Endometrial microvascular endothelial cells (primary cell): ENCODE measurements at regions not wholly inside any gene's neighbourhood (a gene's known extent, or its start where the extent isn't known, plus 50 kb on each side); places are given as distances from the start of the nearest gene placed in this dataset.
"Not testable (repeated sequence)": the region's sequence is repeated elsewhere in the genome, so short reads cannot be mapped to it uniquely, and the experiment has no call there.

Experiments used
- in situ Hi-C: cut with HindIII; loops from 2 replicates; pipeline ENCODE4 v1.10.0; 2017; ENCODE audit warnings: low sequenced_read_pairs, low pct_unique_long_range_greater_than_20kb; ENCODE audit errors: inconsistent ontology term

DNA sequence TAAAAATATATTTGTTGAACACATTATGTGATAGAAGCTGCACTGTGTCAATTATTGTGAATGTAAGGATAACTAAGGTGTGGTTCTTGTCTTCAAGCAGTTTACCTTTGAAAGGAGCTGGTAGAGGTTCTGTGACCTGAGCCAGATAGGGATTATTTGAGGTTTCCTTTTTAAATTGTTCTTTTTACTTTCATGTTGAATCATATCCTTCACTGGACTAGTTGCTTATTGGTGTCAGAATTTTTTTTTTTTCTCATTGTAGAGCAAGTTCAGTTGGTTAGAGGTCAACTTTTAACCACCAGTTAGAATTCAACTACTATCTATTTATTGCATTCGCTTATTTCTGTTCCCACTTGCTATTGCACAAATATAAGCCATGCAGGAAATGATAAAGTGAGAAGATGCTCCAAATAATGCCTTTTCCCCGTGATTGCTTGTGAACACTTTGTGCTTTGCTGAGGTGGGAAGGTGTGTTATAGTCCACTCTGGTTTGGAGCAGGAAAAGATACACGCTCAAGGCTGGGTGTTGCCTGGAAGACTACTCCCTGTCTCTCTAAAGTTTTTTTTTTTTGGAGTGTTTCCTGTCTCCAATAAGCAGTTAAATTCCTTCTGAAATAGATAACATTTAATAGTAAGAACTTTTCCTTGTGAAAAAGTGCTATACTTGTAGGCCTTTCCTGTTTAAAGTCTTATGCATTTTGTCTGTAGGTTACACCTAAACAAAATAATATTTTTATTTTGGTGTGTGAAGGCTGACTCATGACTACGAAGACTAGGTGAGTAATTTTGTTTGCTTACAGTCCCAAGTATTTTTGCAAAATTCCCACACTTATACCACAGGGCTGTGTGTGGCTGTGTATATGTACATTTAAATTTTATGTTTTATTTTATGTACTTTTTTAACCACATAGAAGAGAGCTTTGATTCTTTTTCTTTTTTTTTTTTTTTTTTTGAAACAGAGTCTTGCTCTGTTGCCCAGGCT, 83.8 kb upstream of the LCORL start:
- in situ Hi-C loops, result no loop called here

DNA sequence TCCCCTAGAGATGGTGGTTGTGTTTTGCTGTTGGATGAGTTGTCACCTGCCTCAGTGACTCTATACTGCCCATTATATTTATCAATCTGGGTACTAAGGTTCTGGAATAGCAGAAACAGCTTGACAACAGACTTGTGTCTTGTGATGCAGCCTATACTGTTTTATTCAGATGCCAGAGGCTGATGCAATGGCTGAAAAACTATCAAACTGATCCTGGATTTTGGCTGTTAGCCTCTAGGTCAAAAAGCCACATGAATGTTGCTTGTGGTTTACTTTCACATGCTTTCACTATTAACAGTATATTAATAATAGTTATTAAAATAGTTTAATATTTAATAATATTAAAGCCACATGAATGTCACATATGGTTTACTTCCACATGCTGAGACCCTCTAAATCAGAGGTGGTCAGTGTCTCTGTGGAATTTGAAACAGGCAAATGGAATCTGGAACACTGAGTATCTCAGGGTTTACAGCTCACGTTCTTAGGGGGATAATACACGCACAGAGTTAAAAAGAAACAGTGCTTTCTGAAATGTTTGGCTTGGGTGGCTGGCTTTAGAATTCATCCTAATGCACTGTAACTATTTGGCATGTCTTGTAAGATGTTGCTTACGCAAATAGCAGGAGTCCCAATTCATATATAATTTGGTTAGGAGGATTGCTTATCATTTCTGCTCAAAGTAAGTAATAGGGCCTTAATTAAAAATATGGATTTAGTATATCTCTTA, 82.5 kb upstream of the LCORL start:
- in situ Hi-C loops, result no loop called here

DNA sequence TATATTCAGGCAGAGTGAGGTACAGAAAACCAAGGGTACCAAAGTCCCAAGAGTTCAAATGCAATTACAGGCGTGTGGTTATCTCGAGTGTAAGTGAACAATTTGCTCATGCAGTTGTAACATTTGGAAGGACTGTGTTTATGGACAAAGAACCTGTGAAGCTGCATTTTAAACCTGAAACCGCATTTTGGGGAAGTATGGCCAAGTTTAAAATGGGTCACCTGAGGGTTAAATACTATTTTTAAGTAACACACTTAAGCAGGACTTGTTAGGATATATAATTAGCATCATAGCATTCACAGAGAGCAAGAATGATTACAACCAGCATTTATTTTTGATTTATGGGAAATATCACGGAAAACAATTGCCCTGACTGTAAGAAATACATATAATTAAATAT, 79.1 kb upstream of the LCORL start:
- in situ Hi-C loops, result no loop called here

DNA sequence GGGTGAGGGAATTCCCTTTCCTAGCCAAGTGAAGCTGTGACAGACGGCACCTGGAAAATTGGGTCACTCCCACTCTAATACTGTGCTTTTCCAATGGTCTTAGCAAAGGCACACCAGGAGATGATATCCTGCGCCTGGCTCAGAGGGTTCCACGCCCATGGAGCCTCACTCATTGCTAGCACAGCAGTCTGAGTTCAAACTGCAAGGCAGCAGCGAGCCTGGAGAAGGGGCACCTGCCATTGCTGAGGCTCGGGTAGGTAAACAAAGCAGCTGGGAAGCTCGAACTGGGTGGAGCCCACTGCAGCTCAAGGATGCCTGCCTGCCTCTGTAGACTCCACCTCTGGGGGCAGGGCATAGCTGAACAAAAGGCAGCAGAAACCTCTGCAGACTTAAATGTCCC, 68.9 kb upstream of the LCORL start:
- in situ Hi-C loops, result not testable (repeated sequence)

DNA sequence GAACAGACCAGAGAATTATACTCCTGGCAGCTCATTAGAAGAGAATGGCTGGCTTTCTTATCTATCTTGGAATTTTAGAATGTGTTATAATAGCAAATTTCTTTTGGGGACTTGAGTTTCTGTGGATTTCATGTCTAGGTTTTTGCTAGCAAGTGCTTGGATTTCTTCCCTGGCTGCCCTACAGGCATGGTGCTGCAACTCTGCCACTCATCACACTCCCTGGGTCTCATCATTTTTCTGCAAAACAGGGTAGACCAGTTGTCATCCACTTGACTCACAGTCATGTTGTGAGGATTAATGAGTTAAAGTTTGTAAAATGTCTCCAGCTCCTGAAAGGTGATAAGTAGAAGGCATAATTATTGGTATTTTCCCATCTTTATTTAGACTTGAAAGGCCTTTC, 60.7 kb upstream of the LCORL start:
- in situ Hi-C loops, result no loop called here

DNA sequence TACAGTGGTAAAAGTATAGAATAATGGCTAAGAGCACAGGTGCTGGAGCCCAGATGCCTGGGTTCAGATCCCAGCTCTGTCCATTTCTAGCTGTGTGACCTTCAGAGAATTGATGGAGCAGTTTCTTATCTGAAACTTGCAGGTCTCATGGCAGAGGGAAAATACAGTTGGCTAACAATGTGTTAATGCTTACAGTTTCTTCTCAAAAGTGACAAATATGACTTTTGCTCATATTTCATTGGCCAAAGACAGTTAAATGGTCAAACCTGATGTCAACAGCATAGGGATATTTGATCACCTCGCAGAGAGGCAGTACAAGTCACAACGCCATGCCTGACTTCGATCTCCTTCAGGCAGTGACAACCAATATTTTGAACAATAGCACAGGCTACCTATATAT, 60.2 kb upstream of the LCORL start:
- in situ Hi-C loops, result no loop called here

DNA sequence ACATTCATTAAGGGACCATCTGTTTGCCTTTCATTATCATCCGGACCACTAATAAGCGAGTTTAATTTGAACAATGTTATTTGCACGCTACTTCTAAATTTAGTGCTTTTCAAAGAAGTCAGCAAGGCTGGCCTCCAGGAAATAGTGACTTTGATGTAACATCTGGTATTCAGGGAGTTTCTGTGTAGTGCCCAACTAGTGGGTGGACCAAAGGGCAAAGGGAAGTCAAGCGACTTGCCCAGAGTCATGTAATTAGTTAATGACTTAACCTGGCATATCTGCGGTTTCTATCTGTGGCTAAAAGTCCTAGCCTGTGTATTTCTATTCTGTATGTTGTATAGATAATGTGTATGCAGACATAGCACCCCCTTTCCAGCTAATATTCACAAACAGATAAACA, 56.3 kb upstream of the LCORL start:
- in situ Hi-C loops, result no loop called here

DNA sequence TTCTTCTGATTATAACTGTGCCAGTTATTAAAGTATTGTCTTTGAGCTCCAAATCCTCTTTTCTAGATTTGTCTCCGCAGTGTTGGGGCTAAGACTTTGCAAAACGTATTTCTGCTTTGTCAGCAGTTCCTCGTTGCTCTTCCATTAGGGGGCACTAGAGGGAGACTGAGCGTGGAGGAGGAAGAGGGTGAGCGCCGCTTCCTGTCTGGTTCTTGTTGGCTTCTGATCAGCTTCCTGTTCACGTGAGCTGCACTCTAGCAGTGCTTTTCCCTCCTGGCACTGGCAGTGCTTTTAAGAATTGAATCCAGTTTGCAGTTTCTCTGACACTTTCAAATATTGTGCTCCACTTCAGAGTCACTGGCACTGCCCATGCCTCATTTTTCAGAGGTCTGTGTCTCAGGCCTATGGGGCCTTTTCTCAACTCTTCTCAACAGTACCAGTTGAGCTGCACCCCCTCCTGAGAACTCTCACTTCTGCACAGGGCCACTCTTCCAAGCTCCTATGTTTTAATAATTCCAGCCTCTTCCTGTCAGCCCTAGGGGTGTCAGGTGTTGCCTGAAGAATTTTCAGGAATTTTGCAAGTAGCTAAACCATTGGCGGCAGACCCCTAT, 54.4 kb upstream of the LCORL start:
- in situ Hi-C loops, result no loop called here

DNA sequence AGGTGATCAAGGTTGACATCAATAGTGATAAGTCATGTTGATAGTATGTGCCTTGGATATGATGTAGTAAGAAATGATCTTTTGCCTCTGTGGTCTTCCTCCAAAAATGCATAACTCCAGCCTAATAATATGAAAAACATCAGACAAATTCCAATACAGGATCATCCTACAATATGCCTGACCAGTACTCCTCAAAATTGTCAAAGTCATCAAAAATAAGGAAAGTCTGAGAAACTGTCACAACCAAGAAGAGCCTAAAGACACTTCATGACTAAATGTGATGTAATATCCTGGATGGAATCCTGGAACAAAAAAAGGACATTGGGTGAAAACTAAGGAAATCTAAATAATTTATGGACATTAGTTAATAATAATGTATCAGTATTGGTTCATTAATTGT, 50.3 kb upstream of the LCORL start:
- in situ Hi-C loops, result no loop called here
